Endothelial cell (in vitro differentiated cells): ENCODE measurements at regions not wholly inside any gene's neighbourhood (a gene's known extent, or its start where the extent isn't known, plus 50 kb on each side); places are given as distances from the start of the nearest gene placed in this dataset.
"Not testable (repeated sequence)": the region's sequence is repeated elsewhere in the genome, so short reads cannot be mapped to it uniquely, and the experiment has no call there.

ENCODE experiments used
- DNase-seq: peaks from one replicate; pipeline ENCODE4 v3.0.0; 2021; ENCODE audit warnings: low spot score
- H3K27ac Mint-ChIP-seq: one replicate; pipeline ENCODE4 v1.8.0; 2021; ENCODE audit warnings: mixed read lengths, inconsistent platforms; ENCODE audit not compliant: unreplicated experiment
- H3K27me3 Mint-ChIP-seq: one replicate; pipeline ENCODE4 v1.8.0; 2021; ENCODE audit warnings: mild to moderate bottlenecking, moderate library complexity, mixed read lengths, inconsistent platforms; ENCODE audit not compliant: unreplicated experiment
- H3K36me3 Mint-ChIP-seq: one replicate; pipeline ENCODE4 v1.8.0; 2021; ENCODE audit warnings: mild to moderate bottlenecking, low read depth, mixed read lengths, inconsistent platforms; ENCODE audit not compliant: unreplicated experiment
- H3K4me1 Mint-ChIP-seq: one replicate; pipeline ENCODE4 v1.8.0; 2021; ENCODE audit warnings: mild to moderate bottlenecking, mixed read lengths, inconsistent platforms; ENCODE audit not compliant: unreplicated experiment
- H3K4me3 Mint-ChIP-seq: one replicate; pipeline ENCODE4 v1.8.0; 2021; ENCODE audit warnings: mild to moderate bottlenecking, mixed read lengths, inconsistent platforms; ENCODE audit not compliant: unreplicated experiment
- H3K9me3 Mint-ChIP-seq: one replicate; pipeline ENCODE4 v1.8.0; 2021; ENCODE audit warnings: mixed read lengths, inconsistent platforms; ENCODE audit not compliant: unreplicated experiment
- TF ChIP-seq, protein P1 (sequence below): fragments of 200-600 bp; sonication (generic); IDR thresholded peaks from one replicate; pipeline ENCODE4 v1.5.0; 2021; ENCODE audit warnings: antibody characterized with exemption; ENCODE audit not compliant: unreplicated experiment

DNA sequence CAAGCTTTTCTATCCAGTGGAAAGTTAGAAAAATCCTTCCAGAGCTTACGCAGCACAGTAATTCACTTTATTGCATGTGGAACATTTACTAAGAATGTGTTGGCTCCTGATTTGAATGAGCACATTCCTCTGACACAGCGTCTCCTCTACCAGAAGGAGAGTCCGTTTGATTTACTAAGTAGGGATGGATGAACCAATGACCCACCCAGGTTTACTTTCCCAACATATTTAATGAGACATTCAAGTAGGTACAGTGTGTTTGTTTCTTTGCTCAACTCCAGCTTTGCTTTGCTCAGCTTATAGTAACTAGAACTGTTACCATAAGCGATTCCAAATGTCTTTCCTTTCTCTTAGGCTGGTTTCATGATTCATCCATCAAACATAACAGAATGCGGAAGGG is 161.7 kb downstream of the SMARCA1 start:
- H3K4me1 Mint-ChIP-seq = no peaks in the 10 kb centered on the region
- TF ChIP-seq, protein P1, sequence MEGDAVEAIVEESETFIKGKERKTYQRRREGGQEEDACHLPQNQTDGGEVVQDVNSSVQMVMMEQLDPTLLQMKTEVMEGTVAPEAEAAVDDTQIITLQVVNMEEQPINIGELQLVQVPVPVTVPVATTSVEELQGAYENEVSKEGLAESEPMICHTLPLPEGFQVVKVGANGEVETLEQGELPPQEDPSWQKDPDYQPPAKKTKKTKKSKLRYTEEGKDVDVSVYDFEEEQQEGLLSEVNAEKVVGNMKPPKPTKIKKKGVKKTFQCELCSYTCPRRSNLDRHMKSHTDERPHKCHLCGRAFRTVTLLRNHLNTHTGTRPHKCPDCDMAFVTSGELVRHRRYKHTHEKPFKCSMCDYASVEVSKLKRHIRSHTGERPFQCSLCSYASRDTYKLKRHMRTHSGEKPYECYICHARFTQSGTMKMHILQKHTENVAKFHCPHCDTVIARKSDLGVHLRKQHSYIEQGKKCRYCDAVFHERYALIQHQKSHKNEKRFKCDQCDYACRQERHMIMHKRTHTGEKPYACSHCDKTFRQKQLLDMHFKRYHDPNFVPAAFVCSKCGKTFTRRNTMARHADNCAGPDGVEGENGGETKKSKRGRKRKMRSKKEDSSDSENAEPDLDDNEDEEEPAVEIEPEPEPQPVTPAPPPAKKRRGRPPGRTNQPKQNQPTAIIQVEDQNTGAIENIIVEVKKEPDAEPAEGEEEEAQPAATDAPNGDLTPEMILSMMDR = no peak
- H3K4me3 Mint-ChIP-seq = no peak overlapping the region
- no peak for DNase-seq
- no peaks in the 10 kb centered on the region for H3K27me3 Mint-ChIP-seq
- H3K27ac Mint-ChIP-seq = no peak overlapping the region
- H3K9me3 Mint-ChIP-seq = no peaks in the 10 kb centered on the region
- peaks cover 4% of the 10 kb centered on the region for H3K36me3 Mint-ChIP-seq

DNA sequence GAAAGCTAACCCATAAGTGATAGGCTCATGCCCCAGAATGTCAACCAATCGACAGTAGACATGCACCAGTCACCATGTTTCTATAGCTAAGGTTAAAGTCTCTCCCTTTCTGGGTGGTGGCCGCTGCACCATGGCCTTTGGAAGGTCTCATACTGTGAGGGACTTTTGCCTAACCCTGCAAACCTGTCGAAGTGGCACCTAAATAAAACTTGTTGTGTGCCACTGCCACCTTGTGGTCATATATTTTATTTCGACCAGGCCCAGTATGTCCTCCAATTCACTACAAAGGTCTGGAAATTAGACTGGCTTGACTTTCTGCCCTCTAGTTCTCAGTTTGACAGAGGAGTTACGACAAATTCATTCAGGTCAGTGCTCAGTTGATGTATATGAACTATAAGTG is 163.1 kb downstream of the SMARCA1 start:
- H3K27ac Mint-ChIP-seq = no peak overlapping the region
- TF ChIP-seq, protein P1 = peak; percentile 58
- peaks cover 4% of the 10 kb centered on the region for H3K36me3 Mint-ChIP-seq
- no peaks in the 10 kb centered on the region for H3K27me3 Mint-ChIP-seq
- H3K9me3 Mint-ChIP-seq = no peaks in the 10 kb centered on the region
- H3K4me1 Mint-ChIP-seq = no peaks in the 10 kb centered on the region
- no peak overlapping the region for H3K4me3 Mint-ChIP-seq
- DNase-seq = peak; percentile 22

DNA sequence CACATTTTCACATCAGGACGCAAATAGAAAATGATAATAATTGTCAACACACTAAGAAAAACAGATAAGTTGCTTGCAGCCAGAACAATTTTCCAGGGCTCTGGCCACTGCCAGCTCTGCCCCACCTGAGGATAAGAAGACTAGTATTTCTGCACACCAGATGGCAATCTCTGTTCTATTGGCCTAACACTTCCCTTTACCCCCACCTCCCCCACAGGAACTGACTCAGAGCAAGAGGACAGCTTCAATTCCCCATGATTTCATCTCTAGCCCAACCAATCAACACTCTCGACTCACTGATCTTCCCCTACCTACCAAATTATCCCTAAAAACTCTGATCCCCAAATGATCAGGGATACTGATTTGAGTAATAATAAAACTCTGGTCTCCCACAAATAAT is 164.0 kb downstream of the SMARCA1 start:
- Mint-ChIP-seq H3K9me3 (no peaks in the 10 kb centered on the region), H3K4me3 (no peak overlapping the region), H3K27ac (no peak overlapping the region)

DNA sequence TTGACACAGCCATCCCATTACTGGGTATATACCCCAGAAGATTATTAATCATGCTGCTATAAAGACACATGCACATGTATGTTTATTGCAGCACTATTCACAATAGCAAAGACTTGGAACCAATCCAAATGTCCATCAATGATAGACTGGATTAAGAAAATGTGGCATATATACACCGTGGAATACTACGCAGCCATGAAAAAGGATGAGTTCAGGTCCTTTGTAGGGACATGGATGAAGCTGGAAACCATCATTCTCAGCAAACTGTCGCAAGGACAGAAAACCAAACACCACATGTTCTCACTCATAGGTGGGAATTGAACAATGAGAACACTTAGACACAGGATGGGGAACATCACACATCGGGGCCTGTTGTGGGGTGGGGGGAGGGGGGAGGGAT is 165.9 kb downstream of the SMARCA1 start:
- DNase-seq, H3K9me3 Mint-ChIP-seq, H3K27me3 Mint-ChIP-seq, H3K4me3 Mint-ChIP-seq, H3K27ac Mint-ChIP-seq, H3K36me3 Mint-ChIP-seq, H3K4me1 Mint-ChIP-seq: not testable (repeated sequence)

More for the DNA sequence above, 164.0 kb downstream of the SMARCA1 start:
- no peaks in the 10 kb centered on the region for H3K4me1 Mint-ChIP-seq
- TF ChIP-seq, protein P1 = no peak
- peaks cover 4% of the 10 kb centered on the region for H3K36me3 Mint-ChIP-seq
- no peak for DNase-seq
- H3K27me3 Mint-ChIP-seq = no peaks in the 10 kb centered on the region

- no peak for DNase-seq
- H3K27me3 Mint-ChIP-seq = no peaks in the 10 kb centered on the region
- no peak overlapping the region for H3K27ac Mint-ChIP-seq
- TF ChIP-seq, protein P1 = peak; percentile 41
- H3K36me3 Mint-ChIP-seq = peaks cover 8% of the 10 kb centered on the region
- H3K4me1 Mint-ChIP-seq = no peaks in the 10 kb centered on the region
- no peaks in the 10 kb centered on the region for H3K9me3 Mint-ChIP-seq
- no peak overlapping the region for H3K4me3 Mint-ChIP-seq
These were observed 176.0 kb downstream of the SMARCA1 start for GRCh38 chrX:129347291-129347690.

DNA sequence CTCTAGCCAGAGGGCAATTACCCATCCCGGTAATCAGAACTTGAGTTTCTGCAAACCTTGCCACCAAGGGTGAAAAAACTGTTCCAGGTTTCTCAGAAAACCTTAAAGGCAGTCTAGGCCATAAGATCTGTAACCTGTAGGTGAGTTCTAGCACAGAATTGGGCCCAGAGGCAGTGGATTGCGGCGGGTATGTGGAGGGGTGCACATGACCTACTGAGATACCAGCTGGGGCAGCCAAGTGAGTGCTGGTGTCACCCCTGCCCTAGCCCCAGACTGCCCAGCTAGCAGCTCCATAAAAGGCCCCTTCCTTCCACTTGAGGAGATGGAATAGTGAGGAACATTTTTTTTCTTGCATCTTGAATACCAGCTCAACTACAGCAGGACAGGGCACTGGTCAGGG is 176.7 kb downstream of the SMARCA1 start:
- Mint-ChIP-seq H3K27ac (no peak overlapping the region), H3K36me3 (peaks cover 8% of the 10 kb centered on the region), H3K4me1 (no peaks in the 10 kb centered on the region), H3K4me3 (no peak overlapping the region), H3K9me3 (no peaks in the 10 kb centered on the region), H3K27me3 (no peaks in the 10 kb centered on the region)
- TF ChIP-seq, protein P1 = no peak
- DNase-seq = no peak

- not testable (repeated sequence) for H3K27ac Mint-ChIP-seq, DNase-seq, H3K9me3 Mint-ChIP-seq, H3K4me3 Mint-ChIP-seq, H3K36me3 Mint-ChIP-seq, H3K27me3 Mint-ChIP-seq, H3K4me1 Mint-ChIP-seq
These were observed 186.0 kb downstream of the SMARCA1 start for GRCh38 chrX:129337264-129337663.
